Upper lobe of left lung (tissue), 4 donors: ENCODE measurements at regions not wholly inside any gene's neighbourhood (a gene's known extent, or its start where the extent isn't known, plus 50 kb on each side); places are given as distances from the start of the nearest gene placed in this dataset.

Experiments
- CTCF ChIP-seq, 6 experiments: fragments of 450-650 bp in 4 of 6; fragments of 200-600 bp in 2 of 6; sonication (generic) in 2 of 6; IDR thresholded peaks; one replicate each; pipeline ENCODE4 v1.5.1; 2016 to 2019; ENCODE audit warnings: antibody characterized with exemption in 6 of 6
- EP300 ChIP-seq, 4 donors: sonication (generic); formaldehyde crosslinking; IDR thresholded peaks; one replicate each; pipeline ENCODE4 v1.5.1; 2017; ENCODE audit warnings: antibody characterized with exemption in 4 of 4, control low read depth in 2 of 4

- TF ChIP-seq CTCF (IDR thresholded peaks at IDR 0.05): no peak
- no peak for TF ChIP-seq EP300 (IDR thresholded peaks at IDR 0.05)
Observed at GRCh38 chr9:78863531-78863930, 566.6 kb downstream of the PSAT1 start.
